ENCODE measurements at regions not wholly inside any gene's neighbourhood (a gene's known extent, or its start where the extent isn't known, plus 50 kb on each side); places are given as distances from the start of the nearest gene placed in this dataset.
A peak's percentile ranks its signal among the peaks of the same experiment; 100 is the strongest.

GRCh38 chr9:108603141-108603540 is 252.6 kb downstream of the ACTL7B start:
- no peak for TF ChIP-seq CTCF (IDR thresholded peaks at IDR 0.05)
- TF ChIP-seq POLR2A (IDR thresholded peaks at IDR 0.05), result peak in 1 of 4 donors; percentile 21
